ENCODE measurements at regions not wholly inside any gene's neighbourhood (a gene's known extent, or its start where the extent isn't known, plus 50 kb on each side); places are given as distances from the start of the nearest gene placed in this dataset.
"Not testable (repeated sequence)": the region's sequence is repeated elsewhere in the genome, so short reads cannot be mapped to it uniquely, and the experiment has no call there.

DNA sequence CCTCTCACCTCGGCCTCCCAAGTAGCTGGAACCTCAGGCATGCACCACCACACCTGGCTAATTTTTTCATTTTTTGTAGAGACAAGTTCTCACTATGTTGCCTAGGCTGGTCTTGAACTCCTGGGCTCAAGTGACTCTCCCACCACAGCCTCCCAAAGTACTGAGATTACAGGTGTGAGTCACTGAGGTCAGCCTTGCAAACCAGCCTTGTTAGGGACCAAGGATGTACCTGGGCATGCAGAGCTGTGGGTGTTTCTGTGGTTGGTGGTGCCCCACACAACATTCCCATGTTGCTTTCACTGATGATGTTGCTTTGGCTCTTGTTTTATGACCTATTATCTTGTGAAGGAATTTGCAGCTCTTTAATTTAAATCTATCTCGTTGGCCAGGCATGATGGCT, 54.8 kb downstream of the OTUD1 start:
- Histone ChIP-seq H3K27ac (no peak overlapping the region), H3K4me3 (no peak overlapping the region)

DNA sequence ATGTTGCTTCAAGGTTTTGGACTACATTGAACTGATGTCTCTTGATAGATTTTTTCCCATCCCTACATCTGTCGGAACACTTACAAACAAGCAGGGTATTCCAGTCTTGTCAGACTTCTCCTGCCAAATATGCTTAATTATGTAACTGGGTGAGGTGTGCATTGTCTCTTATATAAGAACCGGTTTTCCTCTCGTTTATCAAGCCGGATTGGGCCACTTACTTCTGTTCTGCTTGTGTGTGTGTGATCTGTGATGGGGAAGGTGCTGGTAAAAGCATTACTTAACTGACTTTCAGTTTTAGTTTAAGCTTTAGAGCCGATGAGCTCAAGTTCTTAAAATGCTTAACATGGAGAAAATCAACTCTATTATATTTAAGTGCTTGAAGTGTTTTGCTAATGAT, 57.9 kb downstream of the OTUD1 start:
- no peak overlapping the region for H3K4me3 ChIP-seq

DNA sequence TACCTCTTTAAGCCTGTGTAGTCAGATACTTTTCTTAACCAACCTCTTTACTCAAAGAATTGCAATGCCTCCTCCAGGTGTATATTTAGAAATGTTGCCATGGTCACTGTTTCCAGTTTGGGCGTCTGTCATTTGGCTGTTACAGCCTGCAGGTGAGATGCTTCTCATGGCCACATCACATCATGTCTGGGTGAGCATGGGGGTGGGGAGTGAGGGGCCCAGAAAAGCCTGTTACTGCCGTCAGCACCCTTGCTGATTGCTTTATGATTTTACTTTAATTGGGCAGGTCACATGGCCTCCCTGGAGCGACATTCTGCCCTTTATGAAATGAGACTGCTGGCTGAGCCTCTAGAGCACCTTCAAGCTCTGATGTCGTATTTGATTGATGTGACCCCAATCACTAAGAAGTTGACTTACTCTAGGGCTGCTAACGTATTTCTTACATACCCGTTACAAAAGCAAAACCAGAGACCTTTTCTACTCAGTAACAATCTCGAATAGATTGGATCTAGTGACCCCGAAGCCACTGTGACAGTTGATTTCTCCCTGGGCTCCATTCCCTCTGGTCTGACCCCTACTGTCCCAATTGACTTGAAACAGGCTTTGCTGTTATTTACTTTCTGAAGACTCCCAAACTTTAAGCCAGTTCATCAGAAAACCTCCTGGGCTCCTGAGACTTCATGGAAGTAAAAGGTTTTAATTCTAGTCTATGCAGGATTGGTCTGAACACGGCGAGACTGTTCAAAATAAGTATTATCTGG, 60.7 kb downstream of the OTUD1 start:
- no peak overlapping the region for H3K27ac ChIP-seq
- H3K4me3 ChIP-seq: no peak overlapping the region

More for the DNA sequence above, 57.9 kb downstream of the OTUD1 start:
- H3K27ac ChIP-seq: peak overlapping the region in 10 of 21 experiments; percentile 13 to 69 (median 48)

DNA sequence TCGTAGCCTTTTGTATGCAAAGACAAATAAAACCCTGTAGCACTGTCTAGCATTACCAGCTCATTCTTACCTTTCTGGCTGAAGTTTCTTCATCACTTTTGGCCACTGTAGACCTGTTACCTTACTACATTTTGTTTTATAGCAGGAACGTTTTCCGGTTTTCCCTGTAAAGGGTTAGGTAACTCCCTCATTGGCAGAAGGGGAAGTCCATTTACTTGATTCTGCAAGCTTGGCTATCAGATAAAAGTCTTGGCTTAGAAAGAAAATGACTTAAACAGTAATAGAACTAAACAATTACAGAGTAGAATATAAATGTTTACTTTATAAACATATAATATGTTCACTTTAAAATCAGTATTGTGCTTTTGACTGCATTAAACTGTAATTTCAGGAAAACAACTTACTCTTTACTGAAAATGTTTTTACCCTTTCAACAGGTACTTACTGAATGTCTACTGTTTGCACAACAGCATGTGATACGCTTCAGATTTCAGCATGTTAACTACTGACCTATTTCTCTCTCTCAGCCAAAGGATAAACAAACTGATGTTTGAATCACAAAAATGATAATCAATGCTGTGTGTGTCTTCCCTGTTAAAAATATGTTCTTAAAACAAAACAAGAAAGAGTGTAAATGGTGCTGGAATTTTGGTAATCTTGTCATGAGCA, 67.1 kb downstream of the OTUD1 start:
- no peak overlapping the region for H3K27ac ChIP-seq
- no peak overlapping the region for H3K4me3 ChIP-seq

DNA sequence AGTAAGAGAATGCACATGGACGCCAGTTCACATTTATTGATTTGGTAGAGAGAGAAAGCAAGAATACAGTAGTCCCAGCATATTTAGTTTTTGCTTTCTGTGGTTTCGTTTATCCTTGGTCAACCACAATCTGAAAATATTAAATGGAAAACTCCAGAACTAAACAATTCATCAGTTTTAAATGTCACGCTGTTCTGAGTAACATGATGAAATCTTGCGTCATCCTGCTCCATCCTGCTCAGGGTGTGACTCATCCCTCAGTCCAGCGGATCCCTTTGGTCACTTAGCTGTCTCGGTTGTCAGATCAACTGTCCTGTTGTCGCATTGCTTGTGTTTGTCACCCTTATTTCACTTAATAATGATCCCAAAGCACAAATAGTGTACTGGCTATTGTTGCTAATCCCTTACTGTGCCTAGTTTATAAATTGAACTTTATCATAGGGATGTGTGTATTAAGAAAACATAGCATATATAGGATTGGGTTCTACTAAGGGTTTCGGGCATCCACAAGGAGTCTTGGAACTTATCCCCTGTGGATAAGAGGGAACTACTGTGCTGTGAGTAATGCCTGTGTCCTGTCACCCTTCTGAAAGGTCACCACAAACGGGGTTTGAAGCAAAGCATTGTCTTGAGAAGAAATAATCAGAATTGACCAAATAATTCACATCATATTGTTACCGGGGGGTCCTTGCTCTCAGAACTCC, 73.6 kb downstream of the OTUD1 start:
- no peak overlapping the region for H3K4me3 ChIP-seq
- no peak overlapping the region for H3K27ac ChIP-seq

DNA sequence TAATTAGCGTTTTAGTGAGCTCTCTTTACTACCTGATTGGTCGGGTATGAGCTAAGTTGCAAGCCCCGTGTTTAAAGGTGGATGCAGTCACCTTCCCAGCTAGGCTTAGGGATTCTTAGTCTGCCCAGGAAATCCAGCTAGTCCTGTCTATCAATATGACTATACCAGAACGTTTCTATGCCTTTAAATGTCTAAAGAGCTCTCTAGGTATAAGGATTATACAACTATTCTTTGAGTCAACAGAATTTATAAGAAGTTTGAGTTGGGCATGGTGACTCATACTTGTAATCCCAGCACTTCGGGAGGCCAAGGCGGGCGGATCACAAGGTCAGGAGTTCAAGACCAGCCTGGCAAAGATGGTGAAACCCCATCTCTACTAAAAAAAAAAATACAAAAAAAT, 74.7 kb downstream of the OTUD1 start:
- H3K27ac ChIP-seq, H3K4me3 ChIP-seq: not testable (repeated sequence)

DNA sequence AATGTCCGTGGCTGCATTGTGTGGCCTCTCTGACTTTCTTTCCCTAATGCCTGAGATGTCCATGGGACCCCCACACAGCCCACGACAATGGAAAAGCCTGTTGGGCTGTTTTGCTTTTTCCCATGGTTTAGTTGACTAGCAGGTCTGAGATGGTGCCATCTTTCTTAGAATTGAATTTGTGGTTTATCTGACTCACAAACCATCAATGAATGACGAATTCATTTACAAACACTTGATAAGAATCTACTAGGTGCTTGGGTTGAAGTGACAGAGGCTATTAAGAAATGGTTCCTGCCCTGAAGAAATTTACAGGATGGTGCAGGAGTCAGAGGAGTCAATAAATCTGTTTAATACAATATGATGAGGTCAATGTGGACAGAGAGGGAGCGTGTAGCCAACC, 75.4 kb downstream of the OTUD1 start:
- Histone ChIP-seq H3K27ac (no peak overlapping the region), H3K4me3 (no peak overlapping the region)

DNA sequence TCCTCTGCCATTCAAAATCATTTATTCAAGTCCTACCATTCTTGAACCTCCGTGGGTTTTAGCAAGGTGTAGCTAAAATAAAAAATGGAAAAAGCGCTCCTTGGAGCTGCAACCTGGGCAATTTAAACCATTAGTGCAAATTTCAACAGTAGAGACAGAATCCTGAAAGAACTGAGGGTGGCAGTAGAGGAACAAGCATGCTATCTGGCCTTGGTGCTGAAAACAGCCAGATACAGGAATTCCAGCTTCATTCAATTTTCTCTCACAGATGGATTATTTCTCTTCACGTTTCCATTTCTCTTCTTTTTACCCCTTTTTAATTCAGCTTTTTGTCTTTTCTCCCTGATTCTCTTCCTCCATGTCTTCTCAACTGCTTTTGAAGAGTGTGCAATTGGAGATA, 77.7 kb downstream of the OTUD1 start:
- no peak overlapping the region for H3K27ac ChIP-seq

DNA sequence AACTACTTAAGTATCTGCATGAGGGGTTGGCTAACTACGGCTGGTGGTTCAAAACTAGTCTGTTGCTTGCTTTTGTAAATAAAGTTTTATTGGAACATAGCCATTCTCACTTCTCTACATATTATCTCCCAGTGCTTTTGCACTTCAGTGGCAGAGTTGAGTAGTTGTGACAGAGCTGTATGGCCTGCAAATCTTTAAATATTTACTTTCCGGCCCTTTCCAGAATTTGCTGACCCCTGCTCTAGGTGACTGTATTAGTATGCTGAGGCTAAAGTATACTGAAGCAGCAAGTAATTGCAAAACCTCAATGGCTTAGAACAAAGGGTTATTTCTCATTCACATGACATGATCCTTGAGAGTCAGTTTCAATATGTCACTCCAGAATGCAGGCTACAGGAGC, 78.3 kb downstream of the OTUD1 start:
- Histone ChIP-seq H3K27ac (no peak overlapping the region), H3K4me3 (no peak overlapping the region)

More for the DNA sequence above, 77.7 kb downstream of the OTUD1 start:
- H3K4me3 ChIP-seq: no peak overlapping the region

DNA sequence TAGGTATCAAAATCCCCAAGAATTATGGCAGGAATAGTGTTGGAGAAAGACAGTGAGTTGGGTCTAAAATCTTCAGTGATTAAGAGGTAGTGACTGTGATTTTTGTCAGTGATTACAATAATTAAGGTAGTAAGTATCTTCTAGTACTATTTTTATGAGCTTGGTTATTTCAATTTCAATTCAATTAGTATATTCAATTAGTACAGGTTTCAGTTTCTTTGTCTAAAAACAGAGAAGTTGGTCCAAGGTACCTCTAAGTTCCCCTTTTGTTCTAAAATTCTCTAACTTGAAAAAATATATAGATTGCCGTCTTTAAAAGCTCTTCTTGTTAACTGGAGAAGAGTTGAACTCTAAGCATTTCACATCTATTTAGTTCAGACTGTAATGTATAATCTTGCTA, 82.9 kb downstream of the OTUD1 start:
- Histone ChIP-seq H3K27ac (no peak overlapping the region), H3K4me3 (no peak overlapping the region)

DNA sequence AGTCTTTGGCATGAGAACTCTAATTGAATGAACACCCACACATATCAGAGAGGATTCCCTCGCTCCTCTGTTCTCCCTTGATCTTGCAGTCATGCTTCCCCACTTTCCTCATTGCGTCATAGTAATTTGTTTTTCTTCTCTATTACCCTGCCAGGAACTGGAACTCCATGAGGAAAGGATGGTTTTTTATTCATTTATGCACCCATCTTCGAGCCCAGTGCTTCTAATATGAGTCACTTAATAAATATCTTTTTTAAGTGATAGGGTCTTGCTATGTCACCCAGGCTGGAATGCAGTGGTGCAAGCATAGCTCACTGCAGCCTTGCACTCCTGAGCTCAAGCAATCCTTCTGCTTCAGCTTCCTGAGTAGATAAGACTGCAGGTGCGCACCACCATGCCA, 83.5 kb downstream of the OTUD1 start:
- Histone ChIP-seq H3K27ac (no peak overlapping the region), H3K4me3 (no peak overlapping the region)

DNA sequence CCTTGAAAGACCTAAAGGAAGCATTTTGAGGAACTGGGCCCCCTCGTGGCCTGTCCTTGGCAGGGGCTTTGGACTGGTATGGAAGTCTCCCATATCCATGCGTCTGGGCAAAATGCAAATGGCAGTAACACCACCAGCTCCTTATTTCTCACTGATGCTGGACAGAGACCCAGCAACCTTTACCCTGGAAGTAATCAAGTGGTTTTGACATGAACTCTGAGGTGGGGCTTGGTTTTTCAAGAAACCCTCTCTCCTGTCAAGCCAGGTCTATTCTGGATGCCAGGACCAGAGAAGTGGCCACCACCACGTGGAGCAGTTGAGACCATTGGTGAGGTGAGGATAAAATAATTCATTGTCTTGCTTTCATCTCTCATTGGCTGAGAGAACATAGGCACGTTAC, 84.4 kb downstream of the OTUD1 start:
- no peak overlapping the region for H3K27ac ChIP-seq
- no peak overlapping the region for H3K4me3 ChIP-seq

DNA sequence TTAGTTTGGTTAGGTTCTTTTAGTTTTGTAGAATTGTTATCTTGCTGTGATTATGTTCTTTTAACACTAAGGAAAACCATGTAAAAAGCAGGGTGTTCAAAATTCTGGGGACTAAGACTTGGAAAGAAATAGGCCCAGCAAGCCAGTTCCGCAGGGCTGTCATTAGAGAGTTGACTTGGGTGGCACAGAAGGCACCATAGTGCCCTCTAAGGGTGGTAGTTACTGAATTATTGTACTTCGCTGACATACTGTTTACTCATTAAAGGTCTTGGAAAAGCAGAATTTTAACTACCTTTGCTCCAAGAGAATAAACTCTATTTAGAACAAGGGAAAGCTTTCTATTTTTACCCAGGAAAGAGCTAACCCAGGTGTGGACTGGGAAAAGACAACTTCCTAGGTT, 86.5 kb downstream of the OTUD1 start:
- Histone ChIP-seq H3K4me3 (no peak overlapping the region), H3K27ac (no peak overlapping the region)

DNA sequence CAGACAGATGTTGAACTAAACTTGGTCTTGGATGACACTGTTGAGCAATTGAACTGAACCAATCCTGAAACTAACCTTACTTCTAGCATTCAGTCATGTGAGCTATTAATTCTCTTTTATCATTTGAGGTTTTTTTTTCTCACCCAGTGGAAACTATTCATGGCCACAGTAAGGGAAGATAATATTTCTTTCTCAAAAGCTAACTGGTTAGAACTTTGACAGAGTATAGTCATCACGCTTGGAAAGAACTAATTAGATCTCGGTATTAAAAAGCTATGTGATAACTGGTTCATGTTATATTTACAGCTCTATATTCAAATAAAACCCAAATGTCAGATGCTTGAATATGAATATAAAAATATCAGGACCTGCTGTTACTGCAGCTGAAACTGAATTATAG, 89.5 kb downstream of the OTUD1 start:
- Histone ChIP-seq H3K4me3 (no peak overlapping the region), H3K27ac (no peak overlapping the region)

DNA sequence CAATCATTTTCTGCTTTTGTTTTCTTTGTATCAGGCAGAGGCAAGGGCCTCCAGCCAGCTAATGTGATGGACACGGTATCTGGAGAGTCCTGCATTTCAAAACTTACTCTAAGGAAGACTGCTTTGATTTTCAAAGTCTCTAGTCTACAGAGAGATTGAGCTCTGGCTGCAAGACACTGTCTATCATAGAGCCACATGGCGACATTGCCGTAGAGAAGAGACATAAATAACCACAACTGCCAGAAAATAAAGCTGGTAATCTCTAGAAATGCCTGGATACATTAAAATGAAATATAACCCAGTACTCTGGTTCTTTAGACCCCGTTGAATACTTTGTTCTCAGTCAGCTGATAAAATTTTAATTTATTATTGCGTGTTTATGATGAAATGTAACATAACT, 90.8 kb downstream of the OTUD1 start:
- no peak overlapping the region for H3K4me3 ChIP-seq
- no peak overlapping the region for H3K27ac ChIP-seq

DNA sequence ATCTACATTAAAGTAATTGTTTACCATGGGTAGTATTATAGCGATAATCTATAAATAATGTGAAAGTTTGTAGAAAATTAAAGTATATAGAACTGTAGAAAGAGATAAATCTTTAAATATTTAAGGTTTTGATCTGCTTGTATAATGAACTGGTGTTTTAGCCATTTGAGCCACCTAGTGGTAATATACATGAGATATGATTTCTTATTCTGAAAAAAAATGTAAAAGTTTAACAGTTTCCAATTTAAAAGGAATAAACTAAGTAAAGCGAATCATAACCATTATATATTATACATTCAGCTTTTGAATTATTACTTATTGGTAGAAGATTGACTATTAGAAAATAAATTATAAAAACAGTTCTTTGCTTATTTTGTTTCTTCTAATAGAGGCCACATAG, 91.2 kb downstream of the OTUD1 start:
- Histone ChIP-seq H3K4me3 (no peak overlapping the region), H3K27ac (no peak overlapping the region)

DNA sequence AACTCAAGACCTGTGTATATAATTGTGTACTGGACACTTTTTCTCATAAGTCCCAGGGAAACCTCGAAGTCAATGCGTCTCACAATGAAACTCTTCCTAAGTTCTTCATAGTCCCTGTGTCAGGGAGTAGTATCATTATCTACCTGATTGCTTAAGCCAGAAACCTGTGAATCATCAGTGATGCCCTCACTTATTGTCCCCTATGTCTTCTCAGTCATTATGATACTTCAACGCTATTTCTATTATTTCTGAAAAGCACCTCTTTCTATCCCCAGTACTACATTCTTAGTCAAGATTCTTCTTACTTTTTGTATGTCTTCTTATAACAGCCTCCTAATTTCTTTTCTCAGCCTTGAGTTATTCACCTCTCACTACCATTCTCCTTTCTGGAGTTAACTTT, 94.3 kb downstream of the OTUD1 start:
- H3K27ac ChIP-seq: no peak overlapping the region
- H3K4me3 ChIP-seq: no peak overlapping the region

DNA sequence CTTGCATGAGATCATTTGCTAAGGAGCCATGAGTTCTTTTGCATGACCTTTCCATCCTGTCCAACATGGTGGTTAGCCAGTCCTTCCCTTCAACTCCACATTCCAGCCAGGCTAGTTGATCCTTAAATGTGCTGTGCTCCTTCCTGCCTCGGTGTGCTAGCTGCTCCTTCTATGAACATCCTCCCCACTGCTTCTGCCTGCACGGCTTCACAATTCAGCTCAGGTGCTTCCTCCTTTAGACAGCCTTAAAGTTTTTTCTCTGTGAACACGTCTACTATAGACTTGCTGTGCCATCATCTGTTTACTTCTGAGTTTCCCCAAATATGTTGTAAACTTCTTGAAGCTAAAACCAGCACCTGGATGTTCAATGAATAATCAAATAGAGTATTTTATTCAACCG, 95.5 kb downstream of the OTUD1 start:
- no peak overlapping the region for H3K4me3 ChIP-seq
- no peak overlapping the region for H3K27ac ChIP-seq

DNA sequence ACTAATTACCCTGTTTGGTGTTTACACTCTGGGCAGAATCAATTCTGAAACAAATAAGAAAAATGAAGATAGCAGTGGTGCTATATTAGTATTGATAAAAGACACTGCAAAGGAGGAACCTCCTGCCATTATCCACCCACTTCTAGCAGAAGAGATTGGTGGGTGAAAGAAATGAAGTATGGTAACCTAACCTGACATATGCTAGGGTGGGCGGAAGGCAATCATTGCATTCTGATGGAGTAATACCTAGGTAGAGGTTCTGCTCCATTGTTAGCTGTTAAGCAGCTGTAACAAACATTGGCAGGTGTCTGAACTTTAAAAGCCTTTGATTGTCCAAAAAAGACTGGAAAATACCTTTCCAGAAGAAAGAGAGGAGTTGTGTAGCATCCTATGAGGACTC, 95.9 kb downstream of the OTUD1 start:
- H3K27ac ChIP-seq: no peak overlapping the region
- no peak overlapping the region for H3K4me3 ChIP-seq

DNA sequence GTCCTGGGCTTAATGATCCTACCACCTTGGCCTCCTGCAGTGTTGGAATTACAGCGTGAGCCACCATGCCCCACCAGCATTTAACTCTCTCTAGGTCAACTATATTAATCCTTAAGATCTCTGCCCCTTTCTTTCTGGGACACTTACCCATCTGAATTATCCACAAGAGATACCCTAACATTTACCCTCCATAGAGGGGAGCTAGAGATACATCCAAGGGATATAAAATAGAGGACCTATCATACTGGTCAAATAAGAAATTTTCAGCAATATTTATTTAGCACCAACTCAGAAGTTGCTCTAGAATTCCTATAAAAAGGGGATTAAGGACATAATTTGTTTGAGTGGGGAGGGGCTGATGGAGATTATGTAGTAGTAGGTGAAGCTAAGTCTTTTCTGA, 96.5 kb downstream of the OTUD1 start:
- H3K27ac ChIP-seq: no peak overlapping the region
- H3K4me3 ChIP-seq: no peak overlapping the region

DNA sequence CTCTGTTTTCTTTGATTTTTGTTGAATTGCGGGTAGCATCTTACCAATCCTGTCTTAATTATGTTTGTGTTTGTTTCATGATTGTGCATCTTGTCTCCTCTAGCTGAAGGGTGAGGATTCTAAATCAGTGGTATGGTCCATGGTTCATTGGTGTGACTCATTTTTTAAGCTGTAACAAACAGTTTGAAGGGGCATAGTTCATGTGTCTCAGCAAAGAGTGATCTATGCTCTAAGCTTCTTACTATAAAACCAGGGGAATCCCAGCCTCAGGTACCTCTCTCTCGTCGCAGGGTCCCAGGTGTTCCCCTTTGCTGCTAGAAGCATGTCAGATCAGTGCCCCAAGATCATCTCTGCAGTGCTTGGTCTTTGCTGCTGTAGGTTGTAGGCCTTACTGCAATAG, 100.1 kb downstream of the OTUD1 start:
- no peak overlapping the region for H3K4me3 ChIP-seq
- H3K27ac ChIP-seq: no peak overlapping the region

All from skin epidermis (tissue), 12 donors.